ENCODE measurements at regions not wholly inside any gene's neighbourhood (a gene's known extent, or its start where the extent isn't known, plus 50 kb on each side); places are given as distances from the start of the nearest gene placed in this dataset.

- TF ChIP-seq EZH2 (IDR thresholded peaks at IDR 0.05; ENCODE audit: borderline replicate concordance, low read depth, low read length, severe bottlenecking), result no peak
- TF ChIP-seq, protein P1, sequence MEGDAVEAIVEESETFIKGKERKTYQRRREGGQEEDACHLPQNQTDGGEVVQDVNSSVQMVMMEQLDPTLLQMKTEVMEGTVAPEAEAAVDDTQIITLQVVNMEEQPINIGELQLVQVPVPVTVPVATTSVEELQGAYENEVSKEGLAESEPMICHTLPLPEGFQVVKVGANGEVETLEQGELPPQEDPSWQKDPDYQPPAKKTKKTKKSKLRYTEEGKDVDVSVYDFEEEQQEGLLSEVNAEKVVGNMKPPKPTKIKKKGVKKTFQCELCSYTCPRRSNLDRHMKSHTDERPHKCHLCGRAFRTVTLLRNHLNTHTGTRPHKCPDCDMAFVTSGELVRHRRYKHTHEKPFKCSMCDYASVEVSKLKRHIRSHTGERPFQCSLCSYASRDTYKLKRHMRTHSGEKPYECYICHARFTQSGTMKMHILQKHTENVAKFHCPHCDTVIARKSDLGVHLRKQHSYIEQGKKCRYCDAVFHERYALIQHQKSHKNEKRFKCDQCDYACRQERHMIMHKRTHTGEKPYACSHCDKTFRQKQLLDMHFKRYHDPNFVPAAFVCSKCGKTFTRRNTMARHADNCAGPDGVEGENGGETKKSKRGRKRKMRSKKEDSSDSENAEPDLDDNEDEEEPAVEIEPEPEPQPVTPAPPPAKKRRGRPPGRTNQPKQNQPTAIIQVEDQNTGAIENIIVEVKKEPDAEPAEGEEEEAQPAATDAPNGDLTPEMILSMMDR (IDR thresholded peaks at IDR 0.05; ENCODE audit: borderline replicate concordance, extremely low read depth, low read length, poor library complexity, severe bottlenecking), result no peak
Measured at GRCh38 chrX:45842207-45842925, 641.7 kb upstream of the DIPK2B start.
